Activated CD8-positive, alpha-beta T cell treated with anti-CD3 and anti-CD28 coated beads for 36 hours (primary cell): ENCODE measurements at regions not wholly inside any gene's neighbourhood (a gene's known extent, or its start where the extent isn't known, plus 50 kb on each side); places are given as distances from the start of the nearest gene placed in this dataset.

ENCODE experiments used
- ATAC-seq: fragments of 200-7000 bp; cut with Tn5 transposase; one replicate; pipeline ENCODE4 v1.10.0; 2021; ENCODE audit warnings: mild to moderate bottlenecking, moderate library complexity
- CTCF ChIA-PET: fragments of 350-600 bp; sonication (Branson Sonifier 250); formaldehyde crosslinking; loops from one replicate; lab custom pipeline; 2021; ENCODE audit warnings: antibody characterized with exemption; lab: Charles Lee
- POLR2A ChIA-PET: fragments of 350-600 bp; sonication (Branson Sonifier 250); formaldehyde crosslinking; loops from one replicate; lab custom pipeline; 2021; ENCODE audit warnings: antibody characterized with exemption; lab: Charles Lee
- DNase-seq: peaks from one replicate; pipeline ENCODE4 v3.0.0-alpha.2; 2020
- H3K27ac Mint-ChIP-seq: one replicate; pipeline ENCODE4 v1.8.0; 2021; ENCODE audit warnings: mild to moderate bottlenecking, mixed read lengths
- H3K27me3 Mint-ChIP-seq: one replicate; pipeline ENCODE4 v1.8.0; 2021; ENCODE audit warnings: mixed read lengths
- H3K36me3 Mint-ChIP-seq: one replicate; pipeline ENCODE4 v1.8.0; 2021; ENCODE audit warnings: low read depth, mixed read lengths
- H3K4me1 Mint-ChIP-seq: one replicate; pipeline ENCODE4 v1.8.0; 2021; ENCODE audit warnings: low read depth, mixed read lengths
- H3K4me3 Mint-ChIP-seq: one replicate; pipeline ENCODE4 v1.8.0; 2021; ENCODE audit warnings: mild to moderate bottlenecking, moderate library complexity, mixed read lengths
- H3K9me3 Mint-ChIP-seq: one replicate; pipeline ENCODE4 v1.8.0; 2021; ENCODE audit warnings: mixed read lengths
- CTCF ChIP-seq: fragments of 200-600 bp; IDR thresholded peaks from one replicate; pipeline ENCODE4 v1.8.0; 2022; ENCODE audit warnings: antibody characterized with exemption, mild to moderate bottlenecking
- intact Hi-C: fragments of 100-400 bp; cut with micrococcal nuclease; formaldehyde crosslinking; loops from one replicate; pipeline ENCODE4 v1.10.0; 2022

GRCh38 chr1:221366495-221367110 lies 375.3 kb downstream of the DUSP10 start:
- Mint-ChIP-seq H3K4me3 (no peak overlapping the region), H3K36me3 (no peaks in the 10 kb centered on the region), H3K4me1 (no peaks in the 10 kb centered on the region), H3K9me3 (no peaks in the 10 kb centered on the region), H3K27ac (no peak overlapping the region), H3K27me3 (peaks cover 10% of the 10 kb centered on the region)
- ChIA-PET CTCF (no interaction called here), POLR2A (no interaction called here)
- TF ChIP-seq CTCF = no peak
- intact Hi-C loops = no loop called here
- ATAC-seq = no peak
- DNase-seq = no peak

- intact Hi-C loops = no loop called here
- Mint-ChIP-seq H3K36me3 (no peaks in the 10 kb centered on the region), H3K27ac (no peak overlapping the region), H3K9me3 (no peaks in the 10 kb centered on the region), H3K27me3 (peaks cover 6% of the 10 kb centered on the region), H3K4me3 (no peak overlapping the region), H3K4me1 (no peaks in the 10 kb centered on the region)
- no peak for TF ChIP-seq CTCF
- ATAC-seq = no peak
- DNase-seq = no peak
- ChIA-PET POLR2A (no interaction called here), CTCF (interaction anchor here (1.1 kb wide), 1 partner anchor 64 kb away, joined by 3 read pairs; no protein-coding TSS in a partner anchor)
Measured at GRCh38 chr1:221371705-221372104, 370.2 kb downstream of the DUSP10 start.

GRCh38 chr1:221373795-221374194 lies 368.1 kb downstream of the DUSP10 start:
- TF ChIP-seq CTCF = no peak
- Mint-ChIP-seq H3K9me3 (no peaks in the 10 kb centered on the region), H3K4me3 (no peak overlapping the region), H3K36me3 (no peaks in the 10 kb centered on the region), H3K4me1 (no peaks in the 10 kb centered on the region), H3K27me3 (peaks cover 6% of the 10 kb centered on the region), H3K27ac (no peak overlapping the region)
- CTCF ChIA-PET = interaction anchor here (0.7 to 1.2 kb wide), 2 partner anchors 62 to 110 kb away, joined by 3 read pairs; no protein-coding TSS in a partner anchor
- POLR2A ChIA-PET = no interaction called here
- intact Hi-C loops = no loop called here
- no peak for DNase-seq
- no peak for ATAC-seq

GRCh38 chr1:221376286-221376685 lies 365.6 kb downstream of the DUSP10 start:
- Mint-ChIP-seq H3K4me1 (no peaks in the 10 kb centered on the region), H3K27me3 (peaks cover 3% of the 10 kb centered on the region), H3K36me3 (no peaks in the 10 kb centered on the region), H3K27ac (no peak overlapping the region), H3K9me3 (no peaks in the 10 kb centered on the region), H3K4me3 (no peak overlapping the region)
- DNase-seq (no peak), ATAC-seq (no peak)
- ChIA-PET POLR2A (no interaction called here), CTCF (no interaction called here)
- no peak for TF ChIP-seq CTCF
- intact Hi-C loops = no loop called here

- TF ChIP-seq CTCF = no peak
- no peaks in the 10 kb centered on the region for H3K9me3 Mint-ChIP-seq
- DNase-seq (no peak), ATAC-seq (no peak)
- H3K4me1 Mint-ChIP-seq = no peaks in the 10 kb centered on the region
- ChIA-PET CTCF (no interaction called here), POLR2A (no interaction called here)
- no peaks in the 10 kb centered on the region for H3K36me3 Mint-ChIP-seq
- H3K27ac Mint-ChIP-seq = no peak overlapping the region
- peaks cover 4% of the 10 kb centered on the region for H3K27me3 Mint-ChIP-seq
- H3K4me3 Mint-ChIP-seq = no peak overlapping the region
- intact Hi-C loops = no loop called here
Measured at GRCh38 chr1:221381910-221382623, 359.8 kb downstream of the DUSP10 start.
